Activated CD4-positive, CD25-positive, alpha-beta regulatory T cell treated with anti-CD3 and anti-CD28 coated beads, Interleukin-2, amount 50 U/mL, for 16 hours (primary cell): ENCODE measurements at regions not wholly inside any gene's neighbourhood (a gene's known extent, or its start where the extent isn't known, plus 50 kb on each side); places are given as distances from the start of the nearest gene placed in this dataset.

Experiments
- DNase-seq: peaks from one replicate; pipeline ENCODE4 v3.0.0-alpha.2; 2020; ENCODE audit warnings: low read depth, low spot score

DNA sequence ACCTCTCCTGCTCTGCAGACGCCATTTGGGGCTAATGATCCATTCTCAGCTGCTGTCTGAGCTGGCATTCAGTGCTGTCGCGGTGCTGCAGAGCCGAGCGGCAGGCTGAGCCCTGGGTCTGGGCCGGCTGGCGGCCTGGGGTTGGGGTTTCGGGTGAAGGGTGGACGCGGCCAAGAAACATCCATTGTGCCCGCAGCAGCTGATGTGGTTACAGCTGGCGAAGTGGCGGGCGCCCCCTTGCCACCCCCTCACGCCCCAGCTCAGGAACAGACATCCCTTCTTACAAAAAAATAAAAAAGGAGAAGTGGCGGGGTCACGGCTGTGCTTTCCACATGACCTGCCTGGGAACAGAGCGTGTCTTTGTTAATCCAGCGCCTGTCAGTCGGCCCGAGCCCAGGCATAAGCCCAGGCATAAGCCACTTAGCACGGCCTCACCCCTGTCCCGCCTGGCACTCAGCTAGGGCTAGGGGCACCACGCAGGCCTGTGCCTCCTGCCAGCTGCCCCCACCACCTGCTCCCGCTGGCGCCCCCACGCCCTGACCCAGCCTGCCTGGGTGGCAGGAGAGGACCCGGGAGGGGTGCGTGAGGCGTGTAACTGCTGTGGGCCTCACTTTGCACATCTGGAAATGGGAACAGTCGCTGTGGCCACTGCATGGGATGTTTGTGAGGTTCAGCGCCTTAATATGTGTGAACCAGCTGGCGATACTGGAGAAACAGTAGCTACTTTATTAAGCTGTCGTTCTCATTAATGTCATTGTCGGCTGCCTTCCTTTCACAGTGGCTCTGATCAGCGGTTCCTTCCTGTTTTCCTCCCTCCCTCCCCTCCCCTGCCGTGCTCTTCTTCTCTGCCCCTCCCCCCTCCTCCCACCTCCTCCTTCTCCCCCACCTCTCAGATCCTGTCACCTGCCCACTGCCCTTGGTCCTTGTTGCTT lies 197.7 kb upstream of the CIBAR2 start:
- no peak for DNase-seq

DNA sequence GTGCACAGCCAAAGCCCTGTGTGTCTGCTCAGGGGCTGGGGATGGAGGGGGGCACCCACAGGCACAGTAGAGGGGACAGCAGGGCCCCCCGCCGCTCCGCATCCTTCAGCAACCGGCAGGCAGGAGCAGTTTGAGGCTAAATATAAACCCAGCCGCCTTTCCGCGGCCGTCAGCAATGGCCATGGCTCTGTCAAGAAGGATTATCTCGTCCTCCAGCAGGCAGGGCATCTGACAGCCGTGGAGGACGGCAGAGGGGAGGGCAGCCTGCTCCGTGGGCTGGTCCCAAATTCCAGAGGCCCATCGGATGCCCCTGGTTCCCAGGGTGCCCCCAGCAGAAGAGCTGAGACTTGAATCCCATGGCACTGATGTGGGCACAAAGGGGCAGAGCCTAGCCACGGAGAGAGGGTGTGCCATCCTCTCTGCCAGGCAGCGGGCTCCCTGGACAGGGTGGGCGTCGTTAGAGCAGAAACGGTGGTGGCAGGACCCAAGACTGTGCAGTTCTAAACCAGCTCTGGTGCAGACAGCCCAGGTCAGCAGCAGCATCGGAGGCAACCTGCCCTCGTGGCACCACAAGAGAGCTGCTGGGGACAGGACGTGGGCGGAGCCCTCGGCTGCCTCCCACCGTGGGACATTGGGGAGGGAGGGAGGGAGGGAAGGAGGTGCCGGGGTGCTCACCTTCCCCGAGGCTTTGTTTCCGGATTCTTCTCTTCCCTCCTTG lies 198.8 kb upstream of the CIBAR2 start:
- DNase-seq, result no peak

GRCh38 chr16:85311741-85312140 lies 199.5 kb upstream of the CIBAR2 start:
- DNase-seq, result no peak

DNA sequence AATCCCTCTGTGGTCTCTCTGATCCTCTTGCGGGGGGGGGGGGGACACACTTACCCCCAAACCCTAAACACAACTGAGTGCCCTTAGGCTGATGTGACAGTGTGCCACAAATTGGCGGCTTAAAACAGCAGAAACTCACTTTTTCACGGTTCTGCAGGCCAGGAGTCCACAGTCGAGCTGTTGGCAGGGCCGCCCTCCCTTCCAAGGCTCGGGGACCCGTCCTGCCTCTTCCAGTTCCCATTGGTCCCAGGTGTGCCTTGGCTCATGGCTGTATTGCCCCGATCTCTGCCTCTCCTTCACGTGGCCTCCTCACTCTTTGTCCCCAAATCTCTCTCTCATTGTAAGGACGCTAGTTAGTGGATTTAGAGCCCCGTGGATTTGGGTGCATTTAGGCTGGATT lies 199.9 kb upstream of the CIBAR2 start:
- no peak for DNase-seq

GRCh38 chr16:85312642-85313525 lies 200.6 kb upstream of the CIBAR2 start:
- no peak for DNase-seq

GRCh38 chr16:85313526-85314301 lies 201.4 kb upstream of the CIBAR2 start:
- DNase-seq, result no peak

DNA sequence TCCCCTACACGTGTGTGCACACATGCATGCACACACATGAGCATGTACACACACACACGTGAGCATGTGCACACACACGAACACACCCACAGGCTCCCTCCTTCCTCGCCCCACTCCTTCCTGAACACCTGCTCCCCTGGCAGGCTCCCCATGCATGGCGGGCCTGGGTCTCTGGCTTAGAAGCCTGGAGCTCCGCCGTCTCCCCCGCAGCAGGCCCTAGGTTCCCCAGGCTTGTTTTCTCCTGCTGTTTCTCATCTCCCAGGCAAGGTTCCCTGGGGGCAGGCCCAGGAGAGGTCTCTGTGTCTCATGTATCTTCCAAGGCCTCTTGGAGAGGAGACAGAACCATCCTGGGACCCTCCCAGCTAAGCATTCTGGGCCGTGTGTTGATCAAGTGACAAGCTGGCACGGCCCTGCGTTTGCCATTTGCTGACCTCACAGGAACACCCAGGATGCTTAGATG lies 202.3 kb upstream of the CIBAR2 start:
- DNase-seq, result no peak

GRCh38 chr16:85315866-85316265 lies 203.6 kb upstream of the CIBAR2 start:
- no peak for DNase-seq

DNA sequence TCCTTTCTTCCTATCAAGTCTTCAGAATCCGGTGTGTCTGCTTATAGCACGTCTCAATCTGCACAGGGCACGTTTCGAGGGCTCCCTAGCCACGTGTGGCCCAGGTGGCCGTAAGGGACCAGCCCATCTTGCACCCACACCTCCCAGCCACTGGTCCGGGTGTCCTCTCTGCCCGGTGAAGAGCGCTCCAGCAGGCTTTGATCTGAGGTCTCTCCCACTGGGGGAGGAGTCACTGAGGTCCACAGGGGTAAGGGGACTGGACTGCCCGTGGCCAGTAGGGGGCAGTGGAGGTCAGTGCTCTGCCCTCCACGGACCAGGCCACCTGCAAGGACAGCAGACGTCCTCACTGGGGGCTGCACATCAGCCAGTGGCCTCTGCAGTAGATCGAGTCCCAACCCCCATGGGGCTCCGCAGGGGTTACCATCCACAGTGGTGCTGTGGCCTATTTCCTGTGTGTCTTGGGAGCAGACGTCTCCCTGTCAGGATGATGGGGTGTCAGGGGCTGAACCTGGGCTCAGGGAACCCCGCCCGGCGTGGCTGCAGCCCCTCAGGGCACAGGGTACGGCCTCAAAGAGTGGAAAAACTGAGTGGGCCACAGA lies 204.1 kb upstream of the CIBAR2 start:
- DNase-seq, result no peak

DNA sequence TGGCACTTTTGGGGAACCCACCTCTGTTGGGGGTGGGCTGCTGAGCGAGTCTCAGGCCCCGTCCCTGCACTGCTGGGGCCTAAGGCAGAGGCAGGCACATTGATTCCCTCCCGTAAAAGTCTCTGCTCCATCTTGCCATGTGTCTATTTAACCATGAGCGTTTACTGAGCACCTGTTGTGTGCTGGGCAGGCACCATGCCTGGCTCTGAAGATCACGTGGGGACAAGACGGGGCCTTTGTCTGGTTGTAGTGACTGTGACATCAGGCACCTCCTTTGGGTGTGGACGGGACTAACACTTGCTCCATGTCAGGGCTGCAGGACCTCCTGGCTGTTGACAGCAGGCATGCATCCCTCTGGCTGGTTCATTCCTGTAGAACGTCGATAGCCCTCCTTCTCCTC lies 204.7 kb upstream of the CIBAR2 start:
- DNase-seq, result no peak

DNA sequence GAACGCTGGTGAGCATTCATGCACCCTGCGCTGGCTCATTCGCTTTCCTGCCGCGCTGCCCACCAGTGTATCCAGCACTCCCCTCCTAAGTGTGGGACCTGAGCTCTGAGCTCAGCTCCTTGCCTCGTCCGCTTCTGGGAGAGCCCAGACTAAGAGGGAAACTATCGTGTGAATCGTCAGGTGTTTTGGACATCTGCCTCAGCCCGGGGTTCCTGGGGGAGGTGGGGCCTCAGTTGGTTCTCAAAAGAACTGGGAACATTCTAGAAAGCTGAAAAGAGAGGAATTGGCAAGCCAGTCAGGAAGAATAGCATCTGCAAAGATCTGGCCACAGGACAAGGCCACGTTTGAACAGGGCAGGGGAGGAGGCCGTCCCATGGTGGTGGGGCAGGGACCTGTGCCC lies 205.4 kb upstream of the CIBAR2 start:
- no peak for DNase-seq

DNA sequence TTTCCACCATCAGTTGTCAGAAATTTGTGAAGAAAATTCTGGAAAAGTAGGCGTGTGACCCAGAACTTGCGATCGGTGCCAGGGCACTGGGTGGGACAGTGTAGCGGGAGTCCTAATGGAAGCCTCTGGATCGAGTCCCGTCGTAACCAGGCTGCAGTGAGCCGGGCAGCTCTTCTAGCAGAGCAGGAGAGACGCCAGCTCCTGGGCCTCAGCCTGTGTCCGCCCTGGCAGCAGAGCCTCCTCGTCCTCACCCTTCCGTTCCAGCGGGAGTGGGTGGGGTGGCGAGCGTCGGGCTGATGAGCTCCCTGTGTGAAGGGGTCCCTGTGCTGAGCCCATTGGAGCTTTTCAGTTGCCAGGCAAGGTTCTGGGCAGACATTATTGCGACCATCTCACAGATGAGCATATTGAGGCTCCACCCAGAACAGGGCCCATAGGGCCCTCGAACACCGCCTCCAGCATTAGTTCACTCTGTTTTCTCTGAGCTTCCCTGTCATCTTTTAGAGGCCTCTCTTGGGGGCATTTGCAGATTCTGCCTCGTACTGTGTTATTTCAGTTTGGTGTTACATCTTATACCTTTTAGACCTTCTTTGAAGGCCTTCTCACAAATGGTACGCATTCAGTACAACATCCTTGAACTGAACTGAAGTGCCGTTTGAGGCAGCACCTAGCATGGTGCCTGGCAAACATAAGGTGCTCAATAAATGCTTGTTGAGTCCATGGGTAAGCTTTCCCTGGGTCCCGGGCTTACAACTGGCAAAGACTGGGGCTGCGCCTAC lies 207.1 kb upstream of the CIBAR2 start:
- DNase-seq, result no peak

GRCh38 chr16:85319984-85320440 lies 207.7 kb upstream of the CIBAR2 start:
- DNase-seq, result no peak

DNA sequence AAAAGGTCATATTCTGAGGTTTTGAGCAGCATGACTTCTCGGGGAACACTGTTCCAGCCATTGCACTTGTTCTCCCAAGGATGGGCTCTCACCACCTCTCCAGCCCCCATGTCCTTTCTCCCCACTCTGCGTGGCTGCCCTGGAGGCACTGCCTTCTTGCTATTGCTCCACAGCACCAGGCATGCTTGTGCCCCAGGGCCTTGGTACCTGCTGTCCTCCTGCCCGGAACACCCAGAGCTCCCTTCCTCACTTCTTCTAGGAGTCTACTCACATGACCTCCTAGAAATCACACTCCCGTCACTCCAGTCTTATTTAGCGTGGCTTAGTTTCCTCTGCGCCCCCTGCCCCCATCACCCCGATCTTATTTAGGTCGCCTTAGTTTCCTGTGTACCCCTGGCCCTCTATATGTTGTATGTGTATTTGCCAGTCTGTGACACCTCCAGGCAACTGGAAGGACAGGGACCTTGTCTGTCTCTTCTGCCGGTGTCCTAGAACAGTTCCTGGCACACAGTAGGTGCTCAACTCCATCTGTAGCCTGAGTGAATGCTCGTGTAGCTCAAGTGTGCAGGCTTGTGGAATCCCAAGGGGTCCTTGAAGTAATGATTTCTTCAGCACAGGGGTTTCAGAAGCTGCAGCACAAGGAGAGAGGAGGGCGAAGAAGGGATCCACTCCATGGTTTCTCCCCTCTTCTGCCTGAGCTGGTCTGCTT lies 208.6 kb upstream of the CIBAR2 start:
- DNase-seq, result no peak

DNA sequence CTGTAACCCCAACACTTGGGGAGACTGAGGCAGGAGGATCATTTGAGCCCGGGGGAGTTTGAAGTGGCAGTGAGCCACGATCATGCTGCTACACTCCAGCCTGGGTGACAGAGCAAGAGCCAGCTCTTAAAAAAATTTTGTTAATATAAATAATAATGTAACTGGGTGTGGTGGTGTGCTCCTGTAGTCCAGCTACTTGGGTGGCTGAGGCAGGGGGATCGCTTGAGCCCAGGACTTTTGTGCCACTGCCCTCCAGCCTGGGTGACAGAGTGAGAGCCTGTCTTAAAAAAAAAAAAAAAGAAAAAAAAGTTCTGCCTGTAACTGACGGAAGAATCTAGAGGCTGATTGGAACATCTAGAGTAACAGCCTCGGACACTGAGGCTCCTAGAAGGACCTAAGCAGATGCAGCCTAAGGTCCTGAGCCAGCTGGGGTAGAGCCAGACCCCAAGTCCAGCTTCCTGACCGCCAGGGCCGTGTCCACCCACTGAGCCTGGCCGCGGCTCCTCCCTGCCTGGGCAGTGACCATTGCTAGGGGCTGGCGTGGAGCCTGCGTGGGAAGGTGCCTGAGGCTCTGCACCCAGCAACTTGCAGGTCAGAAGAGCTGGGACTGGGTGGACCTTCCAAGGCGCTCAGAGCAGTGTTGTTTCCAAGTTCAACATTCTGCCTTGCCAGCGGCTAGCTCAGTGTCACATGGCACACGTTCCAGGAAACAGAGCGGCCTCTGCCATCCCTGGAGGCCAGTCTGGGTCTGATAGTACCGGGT lies 209.4 kb upstream of the CIBAR2 start:
- DNase-seq, result no peak

DNA sequence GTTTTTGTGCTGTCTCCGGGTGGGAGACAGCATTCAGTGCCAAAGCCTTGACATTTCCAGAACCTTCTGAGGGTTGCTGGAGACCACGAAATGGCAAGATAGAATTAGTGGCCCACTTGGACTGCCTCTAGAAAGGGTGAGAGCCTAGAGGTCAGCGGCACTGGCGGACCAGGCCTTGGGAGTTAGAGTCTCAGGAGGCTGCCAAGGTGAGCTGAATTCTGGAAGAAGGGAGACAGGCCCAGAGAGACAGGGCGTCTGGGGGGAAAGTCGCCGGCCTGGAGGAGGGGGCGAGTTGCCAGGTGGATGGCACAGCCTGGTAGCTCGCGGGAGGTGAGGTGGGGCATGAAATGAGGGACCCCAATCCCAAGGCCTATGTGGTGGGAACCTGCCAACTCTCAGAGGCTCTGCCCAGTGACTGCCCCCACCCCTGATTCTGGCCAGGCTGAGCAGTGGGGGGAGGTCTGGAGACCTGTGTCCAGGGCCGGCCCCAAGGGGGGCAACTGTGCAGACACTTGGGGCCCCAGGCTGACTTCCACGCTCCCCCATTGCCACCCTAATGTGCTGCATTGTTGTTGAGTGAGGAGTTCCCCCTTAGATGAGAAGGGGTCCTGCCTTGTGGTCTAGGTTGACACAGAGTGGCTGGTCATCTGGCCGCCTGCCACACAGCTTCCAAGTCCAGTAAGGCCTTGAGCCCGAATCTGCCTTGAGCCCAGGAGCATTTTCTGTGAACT lies 211.1 kb upstream of the CIBAR2 start:
- no peak for DNase-seq

DNA sequence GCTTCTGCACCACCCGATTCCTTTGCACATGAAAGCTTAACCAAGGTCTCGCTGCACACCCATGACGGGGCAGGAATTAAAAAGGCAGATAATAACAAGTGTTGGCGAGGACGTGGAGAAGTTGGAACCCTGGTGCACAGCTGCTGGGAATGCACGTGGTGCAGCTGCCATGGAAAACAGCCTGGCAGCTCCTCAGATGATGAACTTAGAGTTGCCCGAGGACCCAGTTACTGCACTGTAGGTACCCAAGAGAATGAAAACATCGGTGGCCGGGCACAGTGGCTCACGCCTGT lies 211.6 kb upstream of the CIBAR2 start:
- no peak for DNase-seq

GRCh38 chr16:85324488-85324887 lies 212.2 kb upstream of the CIBAR2 start:
- DNase-seq, result no peak
